ENCODE measurements at regions not wholly inside any gene's neighbourhood (a gene's known extent, or its start where the extent isn't known, plus 50 kb on each side); places are given as distances from the start of the nearest gene placed in this dataset.
"Not testable (repeated sequence)": the region's sequence is repeated elsewhere in the genome, so short reads cannot be mapped to it uniquely, and the experiment has no call there.

DNA sequence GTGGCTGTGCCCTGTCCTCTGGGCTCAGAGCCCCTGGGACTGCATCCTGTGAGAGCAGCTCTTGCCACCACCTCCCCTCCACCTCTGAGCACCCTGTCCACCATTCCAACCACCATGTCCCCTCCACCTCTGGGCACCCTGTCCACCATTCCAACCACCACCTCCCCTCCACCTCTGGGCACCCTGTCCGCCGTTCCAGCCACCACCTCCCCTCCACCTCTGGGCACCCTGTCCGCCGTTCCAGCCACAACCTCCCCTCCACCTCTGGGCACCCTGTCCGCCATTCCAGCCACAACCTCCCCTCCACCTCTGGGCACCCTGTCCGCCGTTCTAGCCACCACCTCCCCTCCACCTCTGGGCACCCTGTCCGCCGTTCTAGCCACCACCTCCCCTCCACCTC, 313.7 kb upstream of the MYT1L start:
- TF ChIP-seq SP1 (CRISPR knock-in tag; IDR thresholded peaks at IDR 0.05); POLR2A (conservative IDR thresholded peaks at IDR 0.05); RUNX1 (IDR thresholded peaks at IDR 0.05; ENCODE audit: low read depth); CBX5 (IDR thresholded peaks at IDR 0.05; ENCODE audit: borderline replicate concordance, low read depth); CREB1 (IDR thresholded peaks at IDR 0.05); CREB1 (CRISPR knock-in tag; IDR thresholded peaks at IDR 0.05); HNRNPLL (IDR thresholded peaks at IDR 0.05; ENCODE audit: low read depth, low read length, poor library complexity, severe bottlenecking); NRF1 (conservative IDR thresholded peaks at IDR 0.05 in 1 of 2, IDR thresholded peaks at IDR 0.05 in 1 of 2); IRF2 (CRISPR knock-in tag; IDR thresholded peaks at IDR 0.05): not testable (repeated sequence)
- TF ChIP-seq, protein P1, sequence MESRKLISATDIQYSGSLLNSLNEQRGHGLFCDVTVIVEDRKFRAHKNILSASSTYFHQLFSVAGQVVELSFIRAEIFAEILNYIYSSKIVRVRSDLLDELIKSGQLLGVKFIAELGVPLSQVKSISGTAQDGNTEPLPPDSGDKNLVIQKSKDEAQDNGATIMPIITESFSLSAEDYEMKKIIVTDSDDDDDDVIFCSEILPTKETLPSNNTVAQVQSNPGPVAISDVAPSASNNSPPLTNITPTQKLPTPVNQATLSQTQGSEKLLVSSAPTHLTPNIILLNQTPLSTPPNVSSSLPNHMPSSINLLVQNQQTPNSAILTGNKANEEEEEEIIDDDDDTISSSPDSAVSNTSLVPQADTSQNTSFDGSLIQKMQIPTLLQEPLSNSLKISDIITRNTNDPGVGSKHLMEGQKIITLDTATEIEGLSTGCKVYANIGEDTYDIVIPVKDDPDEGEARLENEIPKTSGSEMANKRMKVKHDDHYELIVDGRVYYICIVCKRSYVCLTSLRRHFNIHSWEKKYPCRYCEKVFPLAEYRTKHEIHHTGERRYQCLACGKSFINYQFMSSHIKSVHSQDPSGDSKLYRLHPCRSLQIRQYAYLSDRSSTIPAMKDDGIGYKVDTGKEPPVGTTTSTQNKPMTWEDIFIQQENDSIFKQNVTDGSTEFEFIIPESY (CRISPR knock-in tag; IDR thresholded peaks at IDR 0.05) = not testable (repeated sequence)
- TF ChIP-seq, protein P2, sequence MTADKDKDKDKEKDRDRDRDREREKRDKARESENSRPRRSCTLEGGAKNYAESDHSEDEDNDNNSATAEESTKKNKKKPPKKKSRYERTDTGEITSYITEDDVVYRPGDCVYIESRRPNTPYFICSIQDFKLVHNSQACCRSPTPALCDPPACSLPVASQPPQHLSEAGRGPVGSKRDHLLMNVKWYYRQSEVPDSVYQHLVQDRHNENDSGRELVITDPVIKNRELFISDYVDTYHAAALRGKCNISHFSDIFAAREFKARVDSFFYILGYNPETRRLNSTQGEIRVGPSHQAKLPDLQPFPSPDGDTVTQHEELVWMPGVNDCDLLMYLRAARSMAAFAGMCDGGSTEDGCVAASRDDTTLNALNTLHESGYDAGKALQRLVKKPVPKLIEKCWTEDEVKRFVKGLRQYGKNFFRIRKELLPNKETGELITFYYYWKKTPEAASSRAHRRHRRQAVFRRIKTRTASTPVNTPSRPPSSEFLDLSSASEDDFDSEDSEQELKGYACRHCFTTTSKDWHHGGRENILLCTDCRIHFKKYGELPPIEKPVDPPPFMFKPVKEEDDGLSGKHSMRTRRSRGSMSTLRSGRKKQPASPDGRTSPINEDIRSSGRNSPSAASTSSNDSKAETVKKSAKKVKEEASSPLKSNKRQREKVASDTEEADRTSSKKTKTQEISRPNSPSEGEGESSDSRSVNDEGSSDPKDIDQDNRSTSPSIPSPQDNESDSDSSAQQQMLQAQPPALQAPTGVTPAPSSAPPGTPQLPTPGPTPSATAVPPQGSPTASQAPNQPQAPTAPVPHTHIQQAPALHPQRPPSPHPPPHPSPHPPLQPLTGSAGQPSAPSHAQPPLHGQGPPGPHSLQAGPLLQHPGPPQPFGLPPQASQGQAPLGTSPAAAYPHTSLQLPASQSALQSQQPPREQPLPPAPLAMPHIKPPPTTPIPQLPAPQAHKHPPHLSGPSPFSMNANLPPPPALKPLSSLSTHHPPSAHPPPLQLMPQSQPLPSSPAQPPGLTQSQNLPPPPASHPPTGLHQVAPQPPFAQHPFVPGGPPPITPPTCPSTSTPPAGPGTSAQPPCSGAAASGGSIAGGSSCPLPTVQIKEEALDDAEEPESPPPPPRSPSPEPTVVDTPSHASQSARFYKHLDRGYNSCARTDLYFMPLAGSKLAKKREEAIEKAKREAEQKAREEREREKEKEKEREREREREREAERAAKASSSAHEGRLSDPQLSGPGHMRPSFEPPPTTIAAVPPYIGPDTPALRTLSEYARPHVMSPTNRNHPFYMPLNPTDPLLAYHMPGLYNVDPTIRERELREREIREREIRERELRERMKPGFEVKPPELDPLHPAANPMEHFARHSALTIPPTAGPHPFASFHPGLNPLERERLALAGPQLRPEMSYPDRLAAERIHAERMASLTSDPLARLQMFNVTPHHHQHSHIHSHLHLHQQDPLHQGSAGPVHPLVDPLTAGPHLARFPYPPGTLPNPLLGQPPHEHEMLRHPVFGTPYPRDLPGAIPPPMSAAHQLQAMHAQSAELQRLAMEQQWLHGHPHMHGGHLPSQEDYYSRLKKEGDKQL (CRISPR knock-in tag; IDR thresholded peaks at IDR 0.05; ENCODE audit: borderline replicate concordance) = not testable (repeated sequence)

Data from K562 (cell line).